ENCODE measurements at regions not wholly inside any gene's neighbourhood (a gene's known extent, or its start where the extent isn't known, plus 50 kb on each side); places are given as distances from the start of the nearest gene placed in this dataset.

DNA sequence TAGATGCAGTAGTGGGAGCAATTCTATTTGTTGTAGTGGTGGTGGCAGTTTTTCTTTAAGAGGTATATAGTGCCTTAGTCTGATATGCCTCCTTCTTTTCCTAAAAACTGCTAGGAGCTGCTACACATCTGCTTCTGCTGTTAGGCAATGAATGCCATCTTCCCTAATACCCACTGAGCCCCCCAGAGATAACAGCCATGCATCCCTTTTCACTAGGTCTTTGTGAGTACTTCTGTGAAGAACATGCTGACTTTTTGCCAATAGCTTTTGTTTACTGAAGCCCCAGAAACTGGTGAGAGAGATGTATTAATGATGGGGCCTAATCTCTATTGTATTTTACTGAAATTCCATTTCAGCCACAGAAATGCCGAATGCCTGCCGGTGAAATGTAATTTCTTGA lies 92.6 kb upstream of the CHL1 start:
- DNase-seq (ENCODE audit: low spot score): no peak
- TF ChIP-seq, protein P1, sequence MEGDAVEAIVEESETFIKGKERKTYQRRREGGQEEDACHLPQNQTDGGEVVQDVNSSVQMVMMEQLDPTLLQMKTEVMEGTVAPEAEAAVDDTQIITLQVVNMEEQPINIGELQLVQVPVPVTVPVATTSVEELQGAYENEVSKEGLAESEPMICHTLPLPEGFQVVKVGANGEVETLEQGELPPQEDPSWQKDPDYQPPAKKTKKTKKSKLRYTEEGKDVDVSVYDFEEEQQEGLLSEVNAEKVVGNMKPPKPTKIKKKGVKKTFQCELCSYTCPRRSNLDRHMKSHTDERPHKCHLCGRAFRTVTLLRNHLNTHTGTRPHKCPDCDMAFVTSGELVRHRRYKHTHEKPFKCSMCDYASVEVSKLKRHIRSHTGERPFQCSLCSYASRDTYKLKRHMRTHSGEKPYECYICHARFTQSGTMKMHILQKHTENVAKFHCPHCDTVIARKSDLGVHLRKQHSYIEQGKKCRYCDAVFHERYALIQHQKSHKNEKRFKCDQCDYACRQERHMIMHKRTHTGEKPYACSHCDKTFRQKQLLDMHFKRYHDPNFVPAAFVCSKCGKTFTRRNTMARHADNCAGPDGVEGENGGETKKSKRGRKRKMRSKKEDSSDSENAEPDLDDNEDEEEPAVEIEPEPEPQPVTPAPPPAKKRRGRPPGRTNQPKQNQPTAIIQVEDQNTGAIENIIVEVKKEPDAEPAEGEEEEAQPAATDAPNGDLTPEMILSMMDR (IDR thresholded peaks at IDR 0.05; ENCODE audit: extremely low read depth, insufficient read depth, missing control alignments): no peak
- in situ Hi-C loops (cut with MboI; ENCODE audit: low pct_unique_long_range_greater_than_20kb, low sequenced_read_pairs, unreplicated experiment): no loop called here

DNA sequence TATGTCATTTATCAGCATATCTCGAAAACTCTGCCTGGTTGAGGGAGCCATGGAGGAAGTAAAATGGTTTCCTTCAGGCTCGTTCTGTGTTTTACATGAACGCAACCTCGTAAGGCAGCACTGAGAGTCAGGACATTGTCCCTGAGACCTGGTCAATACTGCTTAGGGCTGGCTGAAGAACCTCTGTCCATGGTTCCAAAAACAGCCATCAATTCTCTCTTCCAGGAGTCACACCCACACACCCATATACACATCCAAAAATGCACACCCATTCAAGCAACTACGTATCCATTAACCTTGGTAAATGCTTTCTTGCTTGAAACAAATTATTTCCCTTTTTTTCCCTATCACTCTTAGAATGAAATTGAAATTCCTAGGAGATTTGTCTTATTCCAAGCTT lies 91.0 kb upstream of the CHL1 start:
- in situ Hi-C loops (cut with MboI; ENCODE audit: low pct_unique_long_range_greater_than_20kb, low sequenced_read_pairs, unreplicated experiment): no loop called here
- TF ChIP-seq, protein P1 (IDR thresholded peaks at IDR 0.05; ENCODE audit: extremely low read depth, insufficient read depth, missing control alignments): no peak
- DNase-seq (ENCODE audit: low spot score): no peak

DNA sequence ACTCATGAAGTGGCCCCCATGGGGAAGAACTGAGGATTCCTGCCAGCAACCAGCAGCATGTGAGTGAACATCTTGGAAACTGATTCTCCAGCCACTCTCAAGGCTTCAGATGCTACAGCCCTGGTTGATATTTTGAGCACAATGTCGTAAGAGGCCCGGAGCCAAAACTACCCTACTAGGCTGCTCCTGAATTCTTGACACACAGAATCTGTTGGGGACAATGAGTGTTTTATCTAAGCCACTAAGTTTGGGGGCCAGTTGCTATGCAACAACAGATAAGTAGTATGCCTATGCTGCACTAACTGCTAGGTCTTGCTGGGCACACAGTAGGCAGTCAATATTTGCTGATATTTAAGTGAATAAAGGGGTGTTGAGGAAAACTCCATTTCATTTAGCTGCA lies 89.9 kb upstream of the CHL1 start:
- TF ChIP-seq, protein P1 (IDR thresholded peaks at IDR 0.05; ENCODE audit: extremely low read depth, insufficient read depth, missing control alignments): no peak
- DNase-seq (ENCODE audit: low spot score): no peak
- in situ Hi-C loops (cut with MboI; ENCODE audit: low pct_unique_long_range_greater_than_20kb, low sequenced_read_pairs, unreplicated experiment): no loop called here

DNA sequence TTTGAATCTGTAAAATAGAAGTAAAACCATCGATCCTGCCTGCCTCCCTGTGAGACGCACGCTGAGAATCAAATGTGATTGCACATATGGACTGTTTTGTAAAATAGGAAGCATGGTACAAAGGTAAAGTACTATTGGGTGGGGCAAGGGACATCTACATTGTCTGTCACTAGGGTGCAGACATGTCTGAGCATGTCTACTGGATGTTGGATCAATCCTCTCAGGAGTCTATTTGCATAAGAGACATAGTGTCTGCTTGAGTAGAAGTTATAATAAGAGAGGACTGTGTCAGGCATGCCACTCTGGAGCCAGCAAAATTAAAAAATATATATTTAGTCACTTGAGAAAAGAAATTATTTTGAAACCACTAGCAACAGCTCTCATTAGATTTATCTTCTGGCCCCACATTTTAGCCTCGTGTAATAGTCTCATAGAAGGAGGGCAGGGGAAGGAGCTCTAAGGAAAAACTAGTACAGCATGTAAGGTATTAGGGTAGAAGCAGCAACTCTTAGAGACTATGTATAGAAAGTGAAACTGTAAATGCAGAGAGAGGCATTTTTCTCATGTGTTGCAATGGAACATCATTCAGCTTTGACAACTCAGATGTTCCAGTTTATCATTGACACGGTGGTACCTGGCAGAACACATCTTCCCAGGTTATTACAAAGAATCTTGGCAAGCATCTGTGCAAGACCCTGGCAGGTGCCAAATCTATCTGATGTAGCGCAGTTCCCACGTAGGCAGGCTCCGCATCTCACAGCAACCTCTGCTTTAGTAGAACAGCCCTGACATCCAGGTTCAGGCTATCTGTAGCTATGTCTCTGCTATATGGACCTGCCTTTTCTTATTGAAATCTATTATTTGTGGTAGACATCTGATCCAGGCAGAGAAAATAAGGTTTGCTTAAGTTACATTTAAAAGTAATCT lies 85.2 kb upstream of the CHL1 start:
- in situ Hi-C loops (cut with MboI; ENCODE audit: low pct_unique_long_range_greater_than_20kb, low sequenced_read_pairs, unreplicated experiment): no loop called here

DNA sequence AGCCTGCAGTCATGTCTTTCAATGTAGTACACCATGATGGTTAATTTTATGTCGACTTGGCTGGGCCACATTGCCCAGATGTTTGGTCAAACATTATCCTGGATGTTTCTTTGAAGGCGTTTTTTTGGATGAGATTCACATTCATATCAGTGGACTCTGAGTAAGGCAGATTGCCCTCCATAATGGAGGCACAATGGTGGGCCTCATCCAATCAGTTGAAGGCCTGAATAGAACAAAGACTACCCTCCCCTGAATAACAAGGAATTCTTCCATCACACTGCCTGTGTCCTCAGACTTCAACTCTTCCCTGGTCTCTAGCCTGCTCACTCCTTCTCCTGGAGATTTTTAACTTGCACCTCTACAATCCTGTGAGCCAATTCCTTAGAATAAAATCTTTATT lies 83.8 kb upstream of the CHL1 start:
- TF ChIP-seq, protein P1 (IDR thresholded peaks at IDR 0.05; ENCODE audit: extremely low read depth, insufficient read depth, missing control alignments): no peak
- no peak for DNase-seq (ENCODE audit: low spot score)
- in situ Hi-C loops (cut with MboI; ENCODE audit: low pct_unique_long_range_greater_than_20kb, low sequenced_read_pairs, unreplicated experiment): no loop called here

More for the DNA sequence above, 85.2 kb upstream of the CHL1 start:
- DNase-seq (ENCODE audit: low spot score): peak; percentile 2
- TF ChIP-seq, protein P1 (IDR thresholded peaks at IDR 0.05; ENCODE audit: extremely low read depth, insufficient read depth, missing control alignments): no peak

DNA sequence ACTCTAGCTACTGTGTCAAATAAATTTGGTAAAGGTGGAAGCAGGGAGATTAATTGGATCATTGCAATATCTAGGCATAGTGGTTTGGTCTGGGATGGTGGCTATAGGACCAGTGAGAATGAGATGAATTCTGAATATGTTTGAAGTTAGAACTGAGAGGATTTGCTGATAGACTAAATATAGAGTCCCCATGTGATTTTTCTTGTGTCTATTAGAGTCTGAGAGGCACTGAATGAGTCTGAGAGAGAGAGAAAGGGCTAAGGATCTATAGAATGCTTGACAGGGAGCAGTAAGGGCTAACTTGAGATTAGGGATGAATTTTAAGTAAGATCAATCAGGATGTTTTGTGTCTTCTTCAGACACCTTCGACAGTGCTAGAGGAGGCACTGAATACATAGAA lies 77.9 kb upstream of the CHL1 start:
- in situ Hi-C loops (cut with MboI; ENCODE audit: low pct_unique_long_range_greater_than_20kb, low sequenced_read_pairs, unreplicated experiment): no loop called here
- TF ChIP-seq, protein P1 (IDR thresholded peaks at IDR 0.05; ENCODE audit: extremely low read depth, insufficient read depth, missing control alignments): no peak
- DNase-seq (ENCODE audit: low spot score): no peak
